SK-N-MC (cell line): ENCODE measurements at regions not wholly inside any gene's neighbourhood (a gene's known extent, or its start where the extent isn't known, plus 50 kb on each side); places are given as distances from the start of the nearest gene placed in this dataset.

ENCODE experiments used
- EZH2 ChIP-seq: fragments of 200-600 bp; sonication (generic); IDR thresholded peaks from one replicate; pipeline ENCODE4 v1.6.1; 2017; ENCODE audit warnings: antibody characterized with exemption
- FOXP2 ChIP-seq: optimal IDR thresholded peaks from 2 replicates; pipeline ENCODE3; 2011; ENCODE audit warnings: mild to moderate bottlenecking, moderate library complexity; ENCODE audit not compliant: insufficient read depth; ENCODE audit errors: extremely low read length, control extremely low read depth
- POLR2AphosphoS5 ChIP-seq: IDR thresholded peaks from 2 replicates; pipeline ENCODE4 v1.6.1; 2012; ENCODE audit warnings: mild to moderate bottlenecking, low read depth, low read length, borderline replicate concordance

DNA sequence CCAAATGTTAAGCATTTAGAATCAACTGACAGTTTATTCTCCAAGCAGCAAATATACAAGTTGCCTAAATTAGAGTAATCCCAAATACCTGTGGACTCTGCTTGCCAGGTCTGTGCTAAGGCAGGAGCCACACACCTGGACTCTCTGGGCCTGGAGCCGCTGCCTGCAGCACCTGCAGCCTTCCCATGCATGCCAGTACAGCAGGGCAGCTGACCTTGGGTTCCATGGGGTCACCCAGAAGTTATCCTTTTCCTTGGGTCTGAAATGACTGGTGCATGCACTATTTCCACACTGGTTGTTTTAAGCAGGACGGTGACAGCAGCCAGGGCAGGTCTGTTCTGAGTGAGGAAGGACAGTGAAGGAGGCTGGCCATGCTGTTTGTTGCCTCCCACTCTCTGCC lies 573.2 kb downstream of the GLRX3 start:
- no peak for TF ChIP-seq EZH2
- no peak for TF ChIP-seq POLR2AphosphoS5
- TF ChIP-seq FOXP2: no peak
